Upper lobe of right lung (tissue), 1 donor: ENCODE measurements at regions not wholly inside any gene's neighbourhood (a gene's known extent, or its start where the extent isn't known, plus 50 kb on each side); places are given as distances from the start of the nearest gene placed in this dataset.

Experiments
- ATAC-seq: fragments of 200-7000 bp; cut with Tn5 transposase; one replicate; pipeline ENCODE4 v1.9.1; 2020; ENCODE audit warnings: mild to moderate bottlenecking, moderate library complexity
- DNase-seq: peaks from one replicate; pipeline ENCODE4 v3.0.0-alpha.2; 2020
- H3K27ac ChIP-seq: fragments of 200-600 bp; one replicate; pipeline ENCODE4 v1.8.0; 2022
- H3K27me3 ChIP-seq: fragments of 200-600 bp; one replicate; pipeline ENCODE4 v1.8.0; 2022; ENCODE audit warnings: mild to moderate bottlenecking
- H3K36me3 ChIP-seq: fragments of 200-600 bp; one replicate; pipeline ENCODE4 v1.8.0; 2022
- H3K4me1 ChIP-seq: fragments of 200-600 bp; one replicate; pipeline ENCODE4 v1.8.0; 2022
- H3K4me3 ChIP-seq: fragments of 200-600 bp; one replicate; pipeline ENCODE4 v1.8.0; 2022; ENCODE audit warnings: mild to moderate bottlenecking
- H3K9me3 ChIP-seq: fragments of 200-600 bp; one replicate; pipeline ENCODE4 v1.8.0; 2022
- intact Hi-C: fragments of 100-400 bp; cut with DNase I; formaldehyde crosslinking; loops from one replicate; pipeline ENCODE4 v1.11.0; 2022
- TF ChIP-seq, protein P1 (sequence below): fragments of 200-600 bp; IDR thresholded peaks from one replicate; pipeline ENCODE4 v1.8.0; 2022; ENCODE audit warnings: antibody characterized with exemption
- donor health status: DM: no; HTN: yes; CAD: no; lungs with severe emphysema.

DNA sequence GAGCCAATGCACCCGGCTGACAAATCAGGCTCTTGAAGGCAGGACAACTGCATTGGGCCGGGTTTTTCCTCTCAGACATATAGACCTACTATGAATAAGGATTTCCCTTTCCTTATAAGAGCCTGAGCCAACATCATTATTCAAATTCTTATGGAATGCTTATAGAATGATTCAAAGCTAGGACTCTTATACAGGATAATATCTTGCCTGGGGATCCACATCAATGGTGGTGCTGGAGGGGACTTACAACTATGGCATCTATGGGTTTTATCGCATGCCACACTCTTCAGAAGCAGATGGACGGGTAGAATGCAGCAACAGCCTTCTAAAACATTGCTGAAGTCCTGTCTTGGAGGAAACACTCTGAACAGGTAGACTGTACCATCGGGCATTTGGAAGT, 296.8 kb upstream of the KYNU start:
- intact Hi-C loops: no loop called here
- TF ChIP-seq, protein P1, sequence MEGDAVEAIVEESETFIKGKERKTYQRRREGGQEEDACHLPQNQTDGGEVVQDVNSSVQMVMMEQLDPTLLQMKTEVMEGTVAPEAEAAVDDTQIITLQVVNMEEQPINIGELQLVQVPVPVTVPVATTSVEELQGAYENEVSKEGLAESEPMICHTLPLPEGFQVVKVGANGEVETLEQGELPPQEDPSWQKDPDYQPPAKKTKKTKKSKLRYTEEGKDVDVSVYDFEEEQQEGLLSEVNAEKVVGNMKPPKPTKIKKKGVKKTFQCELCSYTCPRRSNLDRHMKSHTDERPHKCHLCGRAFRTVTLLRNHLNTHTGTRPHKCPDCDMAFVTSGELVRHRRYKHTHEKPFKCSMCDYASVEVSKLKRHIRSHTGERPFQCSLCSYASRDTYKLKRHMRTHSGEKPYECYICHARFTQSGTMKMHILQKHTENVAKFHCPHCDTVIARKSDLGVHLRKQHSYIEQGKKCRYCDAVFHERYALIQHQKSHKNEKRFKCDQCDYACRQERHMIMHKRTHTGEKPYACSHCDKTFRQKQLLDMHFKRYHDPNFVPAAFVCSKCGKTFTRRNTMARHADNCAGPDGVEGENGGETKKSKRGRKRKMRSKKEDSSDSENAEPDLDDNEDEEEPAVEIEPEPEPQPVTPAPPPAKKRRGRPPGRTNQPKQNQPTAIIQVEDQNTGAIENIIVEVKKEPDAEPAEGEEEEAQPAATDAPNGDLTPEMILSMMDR: no peak
- DNase-seq (no peak), ATAC-seq (no peak)
- H3K4me3 ChIP-seq: no peak overlapping the region
- H3K27ac ChIP-seq: no peak overlapping the region
- no peaks in the 10 kb centered on the region for H3K27me3 ChIP-seq
- H3K9me3 ChIP-seq: no peaks in the 10 kb centered on the region
- H3K4me1 ChIP-seq: no peaks in the 10 kb centered on the region
- no peaks in the 10 kb centered on the region for H3K36me3 ChIP-seq

DNA sequence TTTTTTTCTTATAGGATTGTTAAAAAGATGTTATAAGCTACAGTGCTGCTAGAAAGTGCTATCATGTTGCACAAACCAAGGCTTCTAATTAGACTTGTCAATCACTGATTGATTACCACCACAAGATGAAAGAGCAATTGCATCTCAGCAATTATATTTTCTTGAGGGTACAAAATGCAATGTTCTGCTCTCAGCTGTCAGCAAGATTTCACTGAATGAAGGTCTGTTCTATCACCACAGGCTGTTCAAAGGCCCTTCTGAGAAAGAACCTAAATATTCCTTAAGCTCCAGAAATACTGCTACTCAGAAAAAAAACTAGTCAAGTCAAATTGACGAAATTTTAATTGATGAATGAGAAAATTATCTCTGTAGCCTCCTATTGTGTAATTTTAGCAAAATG, 301.9 kb upstream of the KYNU start:
- no peak overlapping the region for H3K4me3 ChIP-seq
- H3K4me1 ChIP-seq: no peaks in the 10 kb centered on the region
- no peak overlapping the region for H3K27ac ChIP-seq
- intact Hi-C loops: no loop called here
- TF ChIP-seq, protein P1: no peak
- DNase-seq (no peak), ATAC-seq (no peak)
- H3K9me3 ChIP-seq: no peaks in the 10 kb centered on the region
- H3K27me3 ChIP-seq: no peaks in the 10 kb centered on the region
- H3K36me3 ChIP-seq: no peaks in the 10 kb centered on the region

DNA sequence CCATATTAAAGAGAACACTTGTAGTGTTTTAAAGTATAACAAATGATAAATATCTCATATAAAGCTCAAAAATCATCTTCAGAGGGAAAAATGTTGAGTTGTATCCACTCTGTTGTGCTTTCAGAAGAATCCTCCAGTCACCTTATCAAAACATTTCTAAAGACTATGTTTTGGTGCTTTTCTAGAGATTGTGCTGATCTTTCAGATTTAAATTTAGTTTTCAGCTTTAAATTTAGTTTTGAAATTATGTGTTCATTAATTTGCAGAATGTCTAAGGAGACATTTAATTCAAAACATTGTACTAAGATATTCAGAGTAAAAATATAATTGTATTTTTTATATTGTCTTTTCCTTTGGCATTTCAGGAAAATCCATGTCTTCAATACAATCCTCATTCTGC, 303.1 kb upstream of the KYNU start:
- H3K36me3 ChIP-seq: no peaks in the 10 kb centered on the region
- intact Hi-C loops: no loop called here
- ATAC-seq (no peak), DNase-seq (no peak)
- no peak overlapping the region for H3K27ac ChIP-seq
- TF ChIP-seq, protein P1: no peak
- no peaks in the 10 kb centered on the region for H3K9me3 ChIP-seq
- H3K27me3 ChIP-seq: no peaks in the 10 kb centered on the region
- H3K4me1 ChIP-seq: no peaks in the 10 kb centered on the region
- no peak overlapping the region for H3K4me3 ChIP-seq

DNA sequence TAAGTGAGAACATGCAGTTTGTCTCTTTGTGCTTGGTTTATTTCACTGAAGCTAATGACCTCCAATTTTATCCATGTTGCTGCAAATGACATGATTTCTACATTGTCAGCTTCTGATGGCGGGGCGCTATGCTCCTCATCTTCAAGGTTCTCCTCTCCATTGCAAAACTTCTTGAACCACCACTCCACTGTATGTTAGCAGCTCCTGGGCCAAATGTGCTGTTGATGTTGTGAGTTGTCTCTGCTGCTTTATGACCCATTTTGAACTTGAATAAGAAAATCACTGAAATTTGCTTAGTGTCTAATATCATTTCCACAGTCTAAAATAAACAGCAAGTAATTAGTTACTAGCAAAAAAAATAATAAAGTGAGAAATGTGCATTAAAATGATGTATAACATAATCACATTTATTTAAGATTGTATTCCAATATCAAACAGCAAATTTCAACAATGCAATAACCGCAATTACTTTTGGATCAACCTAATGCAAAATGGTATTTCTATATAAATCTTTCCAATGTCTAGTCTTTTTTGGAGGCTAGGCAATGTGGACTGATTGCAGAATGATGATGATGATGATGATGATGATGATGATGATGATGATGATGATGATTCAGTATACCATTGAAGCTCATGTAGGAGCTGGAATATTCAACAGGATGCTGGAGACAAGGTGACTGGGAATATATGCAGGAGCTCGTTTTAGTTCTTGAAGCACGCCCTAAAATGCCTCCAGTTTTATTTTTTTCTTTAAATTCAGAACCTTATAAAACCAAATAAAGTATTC, 304.9 kb upstream of the KYNU start:
- Histone ChIP-seq H3K27ac (no peak overlapping the region), H3K36me3 (no peaks in the 10 kb centered on the region), H3K27me3 (no peaks in the 10 kb centered on the region), H3K4me1 (no peaks in the 10 kb centered on the region), H3K9me3 (no peaks in the 10 kb centered on the region), H3K4me3 (no peak overlapping the region)
- no peak for DNase-seq
- ATAC-seq: no peak
- intact Hi-C loops: no loop called here
- TF ChIP-seq, protein P1: no peak

DNA sequence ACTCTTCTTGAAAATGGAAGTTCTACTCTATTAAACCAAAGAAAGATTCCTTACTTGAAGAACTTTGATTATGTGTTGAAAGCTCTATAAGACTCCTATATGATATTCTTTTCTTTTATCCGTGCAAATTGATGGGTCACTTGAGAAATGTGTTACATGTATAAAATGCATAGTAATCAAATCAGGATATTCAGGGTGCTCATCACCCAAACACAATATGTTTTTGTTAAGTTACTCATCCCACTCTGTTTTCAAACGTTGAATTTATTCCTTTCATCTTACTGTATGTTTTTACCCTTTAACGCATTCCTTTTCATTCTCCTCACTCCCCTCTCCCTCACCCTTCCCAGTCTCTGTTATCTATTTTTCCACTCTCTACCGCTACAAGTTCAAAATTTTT, 305.5 kb upstream of the KYNU start:
- ATAC-seq (no peak), DNase-seq (no peak)
- TF ChIP-seq, protein P1: no peak
- no peak overlapping the region for H3K27ac ChIP-seq
- H3K36me3 ChIP-seq: no peaks in the 10 kb centered on the region
- intact Hi-C loops: no loop called here
- no peaks in the 10 kb centered on the region for H3K4me1 ChIP-seq
- no peaks in the 10 kb centered on the region for H3K27me3 ChIP-seq
- no peaks in the 10 kb centered on the region for H3K9me3 ChIP-seq
- H3K4me3 ChIP-seq: no peak overlapping the region

DNA sequence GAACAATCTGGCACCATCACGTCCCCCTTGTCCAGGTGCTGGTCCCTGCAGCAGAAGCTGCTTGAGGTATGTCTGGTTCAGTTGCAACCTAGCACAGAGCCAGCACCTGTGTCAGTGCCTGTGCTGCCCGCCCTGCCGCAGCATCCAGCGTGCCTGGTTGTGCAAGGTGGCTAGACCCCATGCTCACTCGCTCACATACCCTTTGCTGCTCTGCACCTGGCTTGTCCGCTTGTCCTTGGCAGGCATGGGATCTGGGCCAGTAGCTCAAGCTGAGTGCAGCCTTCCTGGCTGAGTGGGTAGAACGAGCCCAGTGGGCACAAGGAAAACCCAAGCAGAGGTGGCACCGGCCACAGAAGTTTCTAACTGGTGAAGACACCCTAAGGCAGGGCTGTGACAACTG, 314.6 kb upstream of the KYNU start:
- TF ChIP-seq, protein P1: no peak
- DNase-seq (no peak), ATAC-seq (peak; percentile 45)
- Histone ChIP-seq H3K9me3 (no peaks in the 10 kb centered on the region), H3K4me3 (no peak overlapping the region), H3K27me3 (no peaks in the 10 kb centered on the region), H3K4me1 (no peaks in the 10 kb centered on the region), H3K36me3 (no peaks in the 10 kb centered on the region), H3K27ac (no peak overlapping the region)
- intact Hi-C loops: no loop called here
